GM19324 (cell line): ENCODE measurements at regions not wholly inside any gene's neighbourhood (a gene's known extent, or its start where the extent isn't known, plus 50 kb on each side); places are given as distances from the start of the nearest gene placed in this dataset.

Experiments used
- ATAC-seq: cut with Tn5 transposase; IDR thresholded peaks from one replicate; pipeline ENCODE4 v1.9.1; 2021; ENCODE audit warnings: mild to moderate bottlenecking, moderate library complexity; ENCODE audit not compliant: unreplicated experiment, low FRiP score

DNA sequence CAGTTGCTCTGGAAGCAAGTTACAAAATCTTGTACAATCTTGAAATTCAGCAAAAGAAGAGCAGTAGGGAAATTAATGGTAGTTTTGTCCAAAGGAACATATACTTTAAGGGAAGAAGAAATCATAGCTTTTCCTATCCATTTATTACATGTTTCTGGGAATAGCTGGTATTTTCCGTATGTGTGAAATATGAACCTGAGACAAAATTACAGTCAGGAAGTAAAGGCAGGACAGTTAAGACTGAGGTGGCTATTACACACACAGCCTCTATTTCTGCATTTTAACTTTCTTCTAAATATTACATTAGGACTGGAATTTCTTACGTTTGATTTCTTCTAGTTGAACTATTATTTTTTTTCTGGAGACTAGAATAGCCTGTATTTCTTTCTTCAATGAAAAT is 1197.3 kb downstream of the SORCS3 start:
- no peak for ATAC-seq

DNA sequence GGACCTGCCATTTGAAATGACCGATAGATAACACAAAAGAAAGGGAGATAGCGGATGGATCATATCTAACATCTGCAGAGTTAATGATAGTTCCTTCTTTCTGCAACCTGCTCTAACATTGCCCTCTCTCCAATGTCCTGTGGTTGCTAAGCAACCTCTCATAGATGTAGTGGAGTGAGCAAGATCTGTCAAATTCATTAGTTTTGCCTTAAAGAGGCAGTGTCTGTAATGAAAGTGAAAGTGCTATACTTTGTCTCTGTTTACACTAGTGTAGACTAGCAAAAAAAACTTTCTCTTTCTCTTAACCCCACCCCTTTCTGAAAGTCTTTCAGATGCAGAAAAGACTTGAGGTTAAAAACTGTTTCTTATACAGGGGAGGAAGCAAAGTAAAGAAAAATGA is 1196.9 kb downstream of the SORCS3 start:
- peak; percentile 52 for ATAC-seq

DNA sequence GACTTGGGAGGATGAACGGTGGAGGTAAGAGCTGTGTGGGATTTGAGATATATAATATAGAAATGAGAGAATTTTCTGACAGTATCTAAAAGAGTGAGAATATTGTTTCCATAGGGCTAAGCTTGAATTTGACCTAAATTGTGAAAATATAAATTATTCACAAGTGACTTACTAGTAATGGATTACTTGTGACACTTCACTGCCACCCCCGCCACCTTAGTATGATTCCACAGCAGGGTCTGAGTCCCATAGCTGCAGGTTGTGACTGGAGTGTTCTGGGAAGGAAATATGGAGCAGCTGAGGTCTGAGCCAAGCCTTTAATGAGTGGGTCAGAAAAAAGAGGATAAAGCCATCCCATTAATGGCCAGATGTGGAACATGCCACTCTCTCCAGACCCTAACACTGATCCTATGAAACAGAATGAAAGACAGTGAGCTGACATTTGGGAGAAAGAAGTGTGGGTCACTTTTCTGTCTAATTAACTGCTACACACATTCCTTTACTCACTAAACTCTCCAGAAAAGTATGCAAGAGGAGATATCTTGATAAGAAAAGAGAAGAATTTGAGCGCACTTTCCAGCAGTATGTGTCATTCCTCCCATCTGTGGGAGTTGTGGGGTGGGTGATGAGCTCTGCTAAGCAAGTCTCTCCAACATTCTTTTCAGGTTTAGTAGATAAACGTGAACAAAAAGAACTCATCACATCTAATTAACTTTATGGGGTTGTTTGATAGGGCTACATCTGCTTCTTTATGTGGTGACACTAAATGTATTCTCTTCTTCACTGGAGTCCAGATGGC is 1193.4 kb downstream of the SORCS3 start:
- ATAC-seq = no peak

DNA sequence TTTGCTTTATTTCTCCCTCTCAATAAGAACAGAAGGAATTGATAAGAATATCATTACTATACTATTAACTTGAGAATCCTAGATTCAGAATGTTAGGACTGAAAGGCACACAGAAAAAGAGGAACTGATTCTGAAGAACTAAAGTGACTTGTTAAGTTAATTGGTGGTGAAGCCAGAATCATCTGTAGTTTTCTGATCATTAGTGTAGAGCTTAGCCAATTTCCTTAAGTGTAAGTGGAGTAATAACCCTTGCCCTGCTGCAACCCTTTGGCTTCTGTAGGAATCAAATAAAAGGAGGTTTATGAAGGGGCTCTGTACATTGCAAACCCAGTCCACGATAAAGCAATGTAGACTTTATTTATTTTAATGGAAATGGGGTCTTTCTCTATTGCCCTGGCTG is 1186.0 kb downstream of the SORCS3 start:
- no peak for ATAC-seq

DNA sequence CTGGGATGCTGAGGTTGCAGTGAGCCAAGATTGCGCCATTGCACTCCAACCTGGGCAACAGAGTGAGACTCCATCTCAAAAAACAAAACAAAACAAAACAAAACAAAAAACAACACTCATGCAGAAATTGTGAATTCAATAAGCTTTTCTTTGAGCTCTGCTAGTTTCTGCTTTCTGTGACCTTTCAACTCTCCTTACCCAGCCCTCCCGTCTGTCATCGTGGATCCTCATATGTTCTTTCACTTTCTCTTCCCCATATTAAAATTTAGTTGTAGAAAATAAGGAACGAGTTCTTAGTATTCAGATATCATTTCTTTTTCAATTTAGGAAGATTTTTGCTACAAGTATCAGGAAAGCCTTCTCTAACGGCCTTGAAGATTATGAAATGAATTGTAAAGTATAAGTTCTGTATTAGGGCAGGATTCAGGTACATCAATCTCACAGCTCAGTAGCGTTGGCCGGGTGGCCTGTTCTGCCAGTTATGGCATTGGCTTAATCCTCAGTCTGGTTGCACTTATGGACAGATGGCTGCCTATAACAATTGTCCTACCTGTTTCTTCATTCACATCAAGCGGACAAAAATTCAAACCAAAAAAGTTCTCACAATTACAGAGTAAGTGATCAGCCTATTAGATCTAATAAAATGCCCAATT is 1167.0 kb downstream of the SORCS3 start:
- ATAC-seq = no peak

DNA sequence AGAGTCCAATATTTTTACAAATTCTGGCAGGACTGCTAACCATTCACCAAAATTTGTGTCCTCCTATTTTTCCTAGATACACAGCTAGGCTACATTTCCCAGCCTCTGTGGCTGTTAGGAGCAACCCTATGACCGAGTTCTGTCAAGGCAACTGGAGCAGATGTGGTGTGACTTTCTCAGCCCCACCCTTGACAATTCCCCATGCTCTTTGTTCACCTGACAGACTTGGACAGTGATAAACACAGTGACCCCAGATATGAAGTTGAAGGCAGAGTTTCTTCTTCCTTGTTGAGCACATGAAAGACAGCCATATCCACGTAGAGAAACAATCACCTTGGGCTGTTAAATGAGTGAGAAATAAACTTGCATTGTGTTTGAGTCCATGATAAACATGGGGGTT is 1162.1 kb downstream of the SORCS3 start:
- no peak for ATAC-seq

DNA sequence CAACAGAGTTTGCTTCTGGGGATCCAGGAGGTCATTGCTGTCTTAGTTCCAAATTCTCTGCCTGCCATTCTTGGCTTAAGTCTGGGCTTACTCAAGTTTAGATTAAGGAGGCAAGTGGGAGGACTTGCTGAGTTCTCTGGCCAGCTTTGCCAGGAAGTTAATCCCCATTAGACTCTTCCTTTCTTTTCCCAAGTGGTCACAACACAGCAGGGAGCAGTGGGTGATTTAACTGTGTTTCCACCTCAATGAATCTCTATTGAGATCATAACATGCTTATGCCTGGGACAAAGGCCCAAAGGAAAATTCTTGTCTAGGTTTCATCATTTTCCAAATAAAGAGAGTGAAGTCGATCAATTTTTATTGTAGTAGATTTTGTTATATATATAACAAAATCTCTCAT is 1159.6 kb downstream of the SORCS3 start:
- ATAC-seq = no peak

DNA sequence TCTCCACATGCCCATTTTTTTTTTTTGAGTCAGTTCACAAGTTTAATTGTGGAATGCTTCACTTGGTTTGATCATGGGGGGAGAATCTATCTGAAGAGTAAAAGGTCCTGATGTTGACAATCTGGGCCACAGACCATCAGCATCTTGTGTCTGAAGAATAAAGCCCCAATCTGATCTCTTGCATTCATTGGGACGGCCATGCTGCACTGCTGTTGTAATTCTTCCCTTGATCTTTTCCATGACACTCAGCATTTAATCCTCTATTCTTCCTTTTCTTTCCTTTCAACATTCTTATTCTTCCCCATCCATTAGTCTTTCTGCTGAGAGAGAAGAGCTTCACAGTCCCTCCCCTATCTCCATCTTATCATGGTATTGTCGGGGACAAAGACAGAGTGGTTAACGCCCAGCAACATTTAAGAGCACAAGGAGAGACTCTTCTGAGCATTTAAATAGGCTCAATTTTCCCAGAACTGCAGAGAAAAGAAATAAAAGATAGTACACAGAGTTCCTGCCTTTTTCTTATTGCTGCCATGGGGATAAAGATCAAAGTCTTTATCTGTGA is 1157.3 kb downstream of the SORCS3 start:
- no peak for ATAC-seq

DNA sequence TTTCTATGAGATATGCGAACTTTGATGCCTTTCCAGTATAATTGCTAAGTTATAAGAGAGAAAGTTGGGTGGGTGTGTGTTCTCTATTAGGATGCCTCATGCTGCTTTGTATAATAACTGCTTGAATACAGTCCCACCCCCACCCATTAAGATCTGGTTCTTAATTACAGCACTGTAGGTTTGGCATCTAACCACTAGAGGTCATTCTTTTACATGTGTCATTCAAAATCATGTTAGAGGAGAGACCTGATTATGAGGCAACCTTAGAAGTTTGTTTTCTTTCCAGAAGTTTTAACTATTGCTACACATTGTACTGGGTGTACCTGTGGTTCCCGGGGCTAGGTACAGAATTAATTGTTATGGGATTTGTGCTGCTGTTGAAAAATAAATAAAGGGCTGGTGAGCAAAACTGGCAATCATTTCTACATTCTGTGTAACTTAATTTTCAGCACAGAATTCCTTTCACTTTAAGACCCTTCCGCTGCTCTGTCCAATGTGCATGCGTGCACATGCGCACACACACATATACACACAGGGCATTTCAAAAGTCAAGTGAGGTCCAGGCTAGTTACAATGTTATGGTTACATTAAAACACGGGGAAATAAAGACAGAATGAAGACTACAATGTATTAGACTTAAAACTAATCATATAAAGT is 1156.3 kb downstream of the SORCS3 start:
- no peak for ATAC-seq

DNA sequence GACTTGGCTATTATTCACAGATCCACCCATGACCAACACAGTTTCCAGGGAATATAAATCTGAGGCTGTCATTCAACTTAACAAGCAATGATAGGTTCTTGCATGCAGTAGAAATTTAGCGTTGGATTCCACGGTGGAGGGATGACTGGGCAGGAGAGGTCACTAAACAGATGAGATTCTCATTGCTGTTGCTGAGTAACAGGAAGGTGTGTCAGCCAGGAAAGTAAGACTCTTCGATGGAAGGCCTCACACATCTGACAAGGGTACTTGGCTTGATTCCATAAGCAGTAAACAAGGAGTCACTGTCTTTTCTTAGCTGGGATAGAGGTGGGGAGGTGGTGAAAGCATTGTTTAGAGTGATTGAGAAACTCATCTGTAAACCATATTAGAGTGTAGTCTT is 1152.0 kb downstream of the SORCS3 start:
- no peak for ATAC-seq

DNA sequence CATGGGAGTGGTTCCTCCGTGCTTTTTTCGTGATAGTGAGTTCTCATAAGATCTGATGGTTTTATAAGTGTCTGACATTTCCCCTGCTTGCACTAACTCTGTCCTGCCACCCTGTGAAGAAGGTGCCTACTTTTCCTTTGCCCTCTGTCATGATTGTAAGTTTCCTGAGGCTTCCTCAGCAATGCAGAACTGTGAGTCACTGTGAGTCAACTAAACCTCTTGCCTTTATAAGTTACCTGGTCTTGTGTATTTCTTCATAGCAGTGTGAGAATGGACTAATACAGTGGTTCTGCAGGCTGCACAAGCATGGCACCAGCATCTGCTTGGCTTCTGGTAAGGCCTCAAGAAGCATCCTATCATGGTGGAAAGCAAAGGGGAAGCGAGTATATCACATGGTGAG is 1144.6 kb downstream of the SORCS3 start:
- no peak for ATAC-seq

DNA sequence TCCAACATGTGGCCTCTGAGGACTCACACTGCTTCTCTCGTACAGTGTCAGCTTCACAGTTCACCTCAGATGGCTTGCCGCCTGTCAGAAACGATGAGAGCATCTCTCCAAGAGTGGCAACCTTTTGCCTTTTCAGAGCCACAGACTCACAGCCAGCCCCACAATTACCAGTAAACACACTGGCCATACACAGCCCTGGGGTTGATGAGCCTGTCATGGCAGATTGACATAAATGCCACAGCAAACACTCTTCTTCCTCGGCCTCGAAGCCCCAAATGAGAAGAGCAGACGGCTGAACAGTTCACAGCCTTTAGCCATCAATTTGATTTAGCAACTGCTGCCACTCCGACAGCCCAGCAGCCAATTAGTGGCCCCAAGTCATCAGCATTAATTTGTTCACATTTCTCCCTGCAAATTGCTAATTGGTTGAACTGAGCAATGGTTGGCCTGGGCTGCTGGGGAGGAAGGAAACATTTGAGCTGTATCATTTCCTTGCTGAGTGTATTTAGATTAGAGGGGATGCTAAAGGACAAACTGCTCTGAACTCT is 1142.9 kb downstream of the SORCS3 start:
- no peak for ATAC-seq

DNA sequence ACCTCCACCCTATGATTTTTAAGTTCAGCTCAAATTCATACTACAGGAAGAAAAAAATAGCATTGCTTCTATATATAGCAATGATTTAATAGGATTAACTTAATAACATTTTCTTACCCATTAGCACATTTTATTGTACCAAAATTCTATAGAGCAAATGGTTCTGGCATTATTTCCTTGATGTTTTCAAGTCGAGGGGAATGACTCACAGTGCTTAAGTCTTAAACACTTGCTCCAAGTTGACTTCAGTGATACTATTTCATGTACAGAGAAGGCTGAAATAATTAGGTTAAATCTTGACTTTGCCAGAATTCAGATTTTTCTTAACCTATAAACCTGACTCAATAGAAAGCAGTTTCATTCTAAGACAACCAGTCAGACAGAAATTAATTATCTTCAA is 1133.8 kb downstream of the SORCS3 start:
- ATAC-seq = no peak

DNA sequence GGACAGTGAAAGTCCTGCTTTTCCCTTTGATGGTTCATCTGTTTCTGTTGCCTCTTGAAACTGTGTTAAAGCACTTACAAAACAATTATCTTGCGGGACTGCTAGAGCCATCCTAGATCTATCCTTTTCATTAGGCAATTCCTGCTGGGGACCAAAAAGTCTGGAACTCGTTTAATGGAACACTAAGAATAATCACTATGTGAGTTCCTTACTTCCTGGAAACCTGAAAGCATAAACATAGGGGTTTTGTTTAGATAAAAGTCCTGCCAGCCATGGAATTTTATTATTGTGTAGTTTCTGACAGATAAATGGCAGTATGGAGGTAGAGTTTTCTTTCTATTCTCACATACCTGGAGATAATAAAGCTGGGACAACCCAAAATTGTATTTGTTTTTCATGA is 1133.3 kb downstream of the SORCS3 start:
- no peak for ATAC-seq

DNA sequence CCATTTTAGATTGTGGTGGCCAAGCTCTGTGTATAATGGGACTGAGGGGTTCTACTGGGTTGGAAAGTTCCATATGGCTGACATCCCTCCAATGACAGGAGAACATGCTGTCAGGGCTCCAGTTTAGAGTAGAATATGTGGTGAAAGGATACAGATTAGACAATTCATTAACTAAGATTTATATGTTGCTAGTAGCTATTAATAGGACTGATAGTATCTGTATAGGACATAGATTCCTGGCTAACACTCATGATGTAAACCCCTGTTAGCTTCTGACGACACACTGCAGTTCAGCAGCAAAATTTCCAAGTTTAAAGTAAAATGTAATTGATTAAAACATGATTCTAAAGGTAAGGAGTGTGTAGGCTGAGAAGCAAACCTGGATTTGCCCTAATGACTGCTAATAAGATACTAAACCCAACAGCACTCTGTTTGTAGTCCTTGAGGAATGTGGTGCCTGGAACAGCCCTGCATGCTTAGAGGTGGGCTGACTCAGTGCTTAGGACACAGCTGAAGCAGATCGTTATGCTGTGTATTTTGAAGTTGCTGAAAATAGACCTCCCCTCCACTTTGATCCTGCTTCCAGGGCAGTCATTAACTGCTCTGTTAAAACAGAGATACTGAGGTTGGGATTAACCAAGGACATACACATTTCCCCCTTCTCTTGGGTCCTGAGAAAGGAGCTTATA is 1129.6 kb downstream of the SORCS3 start:
- ATAC-seq = no peak

DNA sequence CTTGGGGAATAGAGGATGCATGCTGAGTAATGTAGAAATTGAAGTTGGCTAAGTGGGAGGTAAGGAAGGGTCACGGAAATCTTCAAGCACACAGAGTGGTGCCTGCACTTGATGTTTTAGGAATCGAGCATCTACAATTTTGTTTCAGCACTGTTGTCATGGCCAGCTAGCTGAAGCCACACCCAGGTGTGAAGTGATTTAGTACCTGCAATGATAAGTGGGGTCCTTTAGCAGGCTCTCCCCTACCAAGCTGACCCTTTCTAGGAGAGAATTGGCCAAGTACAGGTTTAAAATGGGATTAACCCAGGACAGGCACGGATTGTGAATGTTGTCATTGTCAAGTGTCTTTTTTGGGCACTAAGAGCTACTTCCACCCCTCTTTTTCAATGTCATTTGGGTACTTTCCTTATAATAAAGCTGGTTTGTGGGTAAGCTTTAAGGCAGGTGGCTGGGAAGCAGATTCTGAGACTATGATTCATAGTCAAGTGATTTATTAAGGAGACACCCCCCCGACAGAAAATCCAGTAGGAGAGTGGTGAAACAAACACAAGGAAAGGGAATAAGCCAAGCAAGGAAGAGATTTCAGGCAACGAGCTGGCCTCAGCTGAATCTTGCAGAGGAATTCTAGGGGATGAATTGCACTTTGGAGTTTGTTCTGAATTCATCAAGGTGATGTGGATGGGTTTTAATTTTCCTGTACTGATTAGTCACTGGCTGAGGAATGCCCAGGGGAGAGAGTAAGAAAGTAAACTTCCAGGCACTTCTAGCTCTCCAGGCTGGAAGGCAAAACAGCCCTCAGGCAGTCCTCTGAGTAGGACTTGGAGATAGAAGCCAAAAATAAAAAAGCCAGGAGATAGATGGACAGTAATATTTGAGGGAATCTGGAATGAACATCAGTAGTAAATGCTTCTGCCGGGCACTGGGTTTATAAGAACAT is 1128.4 kb downstream of the SORCS3 start:
- no peak for ATAC-seq

DNA sequence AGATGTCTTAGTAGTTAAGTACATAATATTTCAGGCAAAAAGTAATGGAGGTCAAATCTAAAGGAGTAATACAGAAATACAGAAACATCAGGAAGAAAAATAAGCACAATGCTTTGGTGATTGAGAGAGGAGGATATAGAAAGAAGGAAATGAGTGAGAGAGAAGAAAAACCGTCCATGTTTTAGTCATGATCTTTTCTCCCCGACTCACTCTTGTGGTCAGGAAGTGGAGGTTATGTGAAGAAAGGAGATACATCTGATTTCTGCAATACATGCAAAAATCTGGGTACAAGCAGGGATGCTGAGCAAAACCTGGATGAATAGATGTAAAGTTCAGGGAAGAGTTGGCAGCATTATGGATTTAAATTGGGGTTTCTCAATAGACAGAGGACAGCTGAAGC is 1122.5 kb downstream of the SORCS3 start:
- no peak for ATAC-seq

DNA sequence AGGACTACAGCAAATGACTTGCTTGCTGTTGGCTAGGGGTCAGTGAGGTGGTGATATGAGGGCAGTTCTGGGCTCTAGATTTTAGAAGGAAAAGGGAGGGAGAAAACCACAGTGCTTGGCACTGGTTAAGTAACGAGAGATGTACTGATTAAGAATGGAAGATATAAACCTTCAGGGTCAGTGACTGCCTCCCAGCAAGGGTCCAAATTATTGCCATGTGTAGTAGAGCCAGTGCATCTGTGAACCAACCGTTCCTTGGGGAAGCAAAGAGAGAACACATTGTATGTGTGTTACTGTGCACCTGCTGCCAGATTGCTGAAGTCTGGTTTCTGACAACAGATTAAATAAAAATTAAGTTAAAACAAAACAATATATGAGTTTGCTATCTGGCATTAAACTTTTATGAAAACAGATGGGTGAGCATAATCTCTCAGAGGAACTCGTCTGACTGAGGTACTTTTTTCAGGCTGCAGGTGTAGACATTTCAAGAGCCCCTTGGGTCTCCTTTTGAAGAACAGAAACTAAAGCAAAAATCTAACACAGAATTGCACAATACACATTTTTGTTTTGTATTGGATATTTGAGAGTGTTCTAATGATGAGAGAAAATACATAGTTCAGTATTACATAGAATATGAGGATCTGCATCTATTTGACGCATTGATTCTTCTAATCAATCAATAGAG is 1120.6 kb downstream of the SORCS3 start:
- ATAC-seq = no peak

DNA sequence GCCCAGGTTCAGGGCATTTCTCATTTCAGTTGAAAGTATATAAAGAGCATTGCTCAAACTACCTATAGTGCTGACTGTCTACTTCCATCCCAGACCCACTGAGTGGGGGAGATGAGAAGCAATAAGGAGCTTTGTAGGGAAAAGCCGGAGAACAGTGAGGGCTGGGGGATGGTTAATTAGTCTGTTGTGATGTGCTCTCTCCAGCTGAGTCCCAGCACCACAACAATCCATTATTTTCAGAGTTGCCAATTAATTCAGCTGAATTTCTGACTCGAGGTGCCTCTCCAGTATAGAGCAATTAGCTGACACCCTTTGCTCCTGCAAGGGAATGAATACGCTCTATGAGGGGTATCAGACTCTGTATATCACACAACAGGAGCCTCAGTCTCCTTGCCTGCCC is 1118.6 kb downstream of the SORCS3 start:
- no peak for ATAC-seq
